ENCODE measurements at regions not wholly inside any gene's neighbourhood (a gene's known extent, or its start where the extent isn't known, plus 50 kb on each side); places are given as distances from the start of the nearest gene placed in this dataset.

- ChIA-PET CTCF (interaction anchor here (0.8 kb wide), 1 partner anchor 26 kb away, joined by 3 read pairs; no protein-coding TSS in a partner anchor), POLR2A (no interaction called here)
- no peaks in the 10 kb centered on the region for H3K9me3 ChIP-seq
- TF ChIP-seq USF2 (IDR thresholded peaks at IDR 0.05): no peak
- TF ChIP-seq REST (IDR thresholded peaks at IDR 0.05): no peak
- no peak for TF ChIP-seq CHD4 (IDR thresholded peaks at IDR 0.05; ENCODE audit: borderline replicate concordance)
- no peak for TF ChIP-seq FOSB (CRISPR knock-in tag; IDR thresholded peaks at IDR 0.05)
- no peak for TF ChIP-seq RARB (CRISPR knock-in tag; IDR thresholded peaks at IDR 0.05)
- TF ChIP-seq POLR2A (IDR thresholded peaks at IDR 0.05; ENCODE audit: low read length): no peak
- no peak for TF ChIP-seq MAZ (IDR thresholded peaks at IDR 0.05; ENCODE audit: borderline replicate concordance, low read depth, low read length)
- TF ChIP-seq RCOR1 (IDR thresholded peaks at IDR 0.05; ENCODE audit: low read depth, low read length): no peak
- TF ChIP-seq ELK1 (IDR thresholded peaks at IDR 0.05; ENCODE audit: low read depth, low read length): no peak
- no peak for TF ChIP-seq HES2 (IDR thresholded peaks at IDR 0.05)
- no peak for TF ChIP-seq HOXB5 (CRISPR knock-in tag; IDR thresholded peaks at IDR 0.05)
- no peak for TF ChIP-seq EP300 (IDR thresholded peaks at IDR 0.05)
- no peak for TF ChIP-seq MAFK (IDR thresholded peaks at IDR 0.05; ENCODE audit: partially characterized antibody)
- no peak for TF ChIP-seq NFE2L2 (conservative IDR thresholded peaks at IDR 0.05; ENCODE audit: low read length)
- no peak for TF ChIP-seq MYC (IDR thresholded peaks at IDR 0.05; ENCODE audit: borderline replicate concordance, low read length)
- no peak for TF ChIP-seq CHD2 (IDR thresholded peaks at IDR 0.05; ENCODE audit: low read length, partially characterized antibody)
- peaks cover 15% of the 10 kb centered on the region for H3K4me1 ChIP-seq
- no peak for DNase-seq (ENCODE audit: low read depth in 1 of 2, low spot score in 1 of 2)
- WGBS (ENCODE audit: missing lambda C conversion rate): 92% methylated on average over 7 of the region's 7 CpGs
- FAIRE-seq: no peak
- H3K4me3 ChIP-seq: no peak overlapping the region
- no peak for ATAC-seq
- H3K4me2 ChIP-seq: no peak overlapping the region
- no peak overlapping the region for H3K27ac ChIP-seq
These were observed 105.8 kb upstream of the SPATA31D4 start for GRCh38 chr9:81822301-81822865.

- no peaks in the 10 kb centered on the region for H3K9me3 ChIP-seq
- no peak overlapping the region for H3K27ac ChIP-seq
- 94% methylated on average over 1 of the region's 1 CpG for WGBS (ENCODE audit: missing lambda C conversion rate)
- no peak overlapping the region for H3K4me2 ChIP-seq
- no peak for DNase-seq (ENCODE audit: low read depth in 1 of 2, low spot score in 1 of 2)
- no peak for TF ChIP-seq PBX3 (IDR thresholded peaks at IDR 0.05)
- TF ChIP-seq FOSB (CRISPR knock-in tag; IDR thresholded peaks at IDR 0.05): no peak
- TF ChIP-seq MAFK (IDR thresholded peaks at IDR 0.05; ENCODE audit: partially characterized antibody): no peak
- no peak for TF ChIP-seq MAZ (IDR thresholded peaks at IDR 0.05; ENCODE audit: borderline replicate concordance, low read depth, low read length)
- TF ChIP-seq RNF2 (IDR thresholded peaks at IDR 0.05; ENCODE audit: borderline replicate concordance, low read depth): no peak
- TF ChIP-seq PHF8 (IDR thresholded peaks at IDR 0.05; ENCODE audit: borderline replicate concordance, low read depth): no peak
- no peak for TF ChIP-seq CBX8 (IDR thresholded peaks at IDR 0.05)
- TF ChIP-seq EP300 (IDR thresholded peaks at IDR 0.05): no peak
- no peak for TF ChIP-seq ZSCAN20 (CRISPR knock-in tag; IDR thresholded peaks at IDR 0.05)
- TF ChIP-seq REST (IDR thresholded peaks at IDR 0.05): no peak
- ChIA-PET POLR2A (no interaction called here), CTCF (no interaction called here)
- H3K4me1 ChIP-seq: peaks cover 15% of the 10 kb centered on the region
- H3K4me3 ChIP-seq: no peak overlapping the region
- FAIRE-seq: no peak
- ATAC-seq: no peak
These were observed 105.3 kb upstream of the SPATA31D4 start for GRCh38 chr9:81822967-81823366.
